Upper lobe of left lung (tissue), 6 donors: ENCODE measurements at regions not wholly inside any gene's neighbourhood (a gene's known extent, or its start where the extent isn't known, plus 50 kb on each side); places are given as distances from the start of the nearest gene placed in this dataset.
"Not testable (repeated sequence)": the region's sequence is repeated elsewhere in the genome, so short reads cannot be mapped to it uniquely, and the experiment has no call there.

Experiments
- ATAC-seq, 2 donors: fragments of 200-7000 bp; cut with Tn5 transposase; one replicate each; pipeline ENCODE4 v1.9.1; 2022; ENCODE audit warnings: mild to moderate bottlenecking in 2 of 2, moderate library complexity in 2 of 2; ENCODE audit not compliant: low FRiP score in 2 of 2
- DNase-seq, 2 donors: peaks; one replicate each; pipeline ENCODE4 v3.0.0-alpha.2; 2019 to 2020
- H3K27ac ChIP-seq, 4 donors: fragments of 200-600 bp; sonication (generic); one replicate each; pipeline ENCODE4 v1.5.1; 2016 to 2019
- H3K27me3 ChIP-seq, 4 donors: fragments of 200-600 bp; sonication (generic); one replicate each; pipeline ENCODE4 v1.5.1; 2017 to 2019
- H3K36me3 ChIP-seq, 4 donors: fragments of 200-600 bp; sonication (generic); one replicate each; pipeline ENCODE4 v1.5.1; 2016 to 2019
- H3K4me1 ChIP-seq, 4 donors: fragments of 200-600 bp; sonication (generic); one replicate each; pipeline ENCODE4 v1.5.1; 2018 to 2019
- H3K4me3 ChIP-seq, 4 donors: fragments of 200-600 bp; sonication (generic); one replicate each; pipeline ENCODE4 v1.5.1; 2017 to 2019; ENCODE audit warnings: mild to moderate bottlenecking in 2 of 4, moderate library complexity in 1 of 4
- H3K9me3 ChIP-seq, 4 donors: fragments of 200-600 bp; sonication (generic); one replicate each; pipeline ENCODE4 v1.5.1; 2018 to 2019
- CTCF ChIP-seq, 6 experiments: fragments of 450-650 bp in 4 of 6; fragments of 200-600 bp in 2 of 6; sonication (generic) in 2 of 6; IDR thresholded peaks; one replicate each; pipeline ENCODE4 v1.5.1; 2016 to 2019; ENCODE audit warnings: antibody characterized with exemption in 6 of 6
- EP300 ChIP-seq, 4 donors: sonication (generic); formaldehyde crosslinking; IDR thresholded peaks; one replicate each; pipeline ENCODE4 v1.5.1; 2017; ENCODE audit warnings: antibody characterized with exemption in 4 of 4, control low read depth in 2 of 4
- POLR2A ChIP-seq, 4 donors: fragments of 450-650 bp; IDR thresholded peaks; one replicate each; pipeline ENCODE4 v1.5.1; 2016 to 2017; ENCODE audit warnings: antibody characterized with exemption in 4 of 4, mild to moderate bottlenecking in 2 of 4
- POLR2AphosphoS5 ChIP-seq, 2 donors: sonication (generic); formaldehyde crosslinking; IDR thresholded peaks; one replicate each; pipeline ENCODE4 v1.5.1; 2017; ENCODE audit warnings: antibody characterized with exemption in 2 of 2
- WGBS, 2 donors: methylation state at CpG; one replicate each; pipeline ENCODE4 v1.1.5; 2017 to 2018; 5-methylcytosine and 5-hydroxymethylcytosine counted together
- donor health status: DM: no; HTN: no; CAD: no; lungs with moderate emphysema.
- donor health status: DM: no; HTN: yes; CAD: no; lungs with severe emphysema.

GRCh38 chr14:97162621-97163020 lies 365.4 kb downstream of the VRK1 start:
- Histone ChIP-seq H3K27ac (no peak overlapping the region), H3K27me3 (no peaks in the 10 kb centered on the region), H3K4me3 (no peak overlapping the region), H3K36me3 (no peaks in the 10 kb centered on the region), H3K4me1 (no peaks in the 10 kb centered on the region), H3K9me3 (no peaks in the 10 kb centered on the region)
- WGBS, 2 donors: 64 to 79% methylated on average over 6 of the region's 6 CpGs
- TF ChIP-seq POLR2A (IDR thresholded peaks at IDR 0.05) (no peak), EP300 (IDR thresholded peaks at IDR 0.05) (no peak), CTCF (IDR thresholded peaks at IDR 0.05) (no peak), POLR2AphosphoS5 (IDR thresholded peaks at IDR 0.05) (no peak)
- DNase-seq (no peak), ATAC-seq (no peak)

GRCh38 chr14:97164021-97164420 lies 366.8 kb downstream of the VRK1 start:
- Histone ChIP-seq H3K4me1 (no peaks in the 10 kb centered on the region), H3K9me3 (no peaks in the 10 kb centered on the region), H3K4me3 (no peak overlapping the region), H3K27ac (no peak overlapping the region), H3K27me3 (no peaks in the 10 kb centered on the region), H3K36me3 (no peaks in the 10 kb centered on the region)
- TF ChIP-seq EP300 (IDR thresholded peaks at IDR 0.05) (no peak), POLR2AphosphoS5 (IDR thresholded peaks at IDR 0.05) (no peak), CTCF (IDR thresholded peaks at IDR 0.05) (no peak), POLR2A (IDR thresholded peaks at IDR 0.05) (no peak)
- ATAC-seq (no peak), DNase-seq (no peak)
- 61 to 66% methylated on average over 6 of the region's 6 CpGs for WGBS, 2 donors

- WGBS, 2 donors: 82 to 89% methylated on average over 7 of the region's 7 CpGs
- ATAC-seq: no peak
- TF ChIP-seq EP300 (IDR thresholded peaks at IDR 0.05): no peak
- TF ChIP-seq POLR2A (IDR thresholded peaks at IDR 0.05): no peak
- no peak for TF ChIP-seq POLR2AphosphoS5 (IDR thresholded peaks at IDR 0.05)
- no peak for TF ChIP-seq CTCF (IDR thresholded peaks at IDR 0.05)
Measured at GRCh38 chr14:97166497-97166896, 369.3 kb downstream of the VRK1 start.

GRCh38 chr14:97167577-97167976 lies 370.4 kb downstream of the VRK1 start:
- not testable (repeated sequence) for ATAC-seq

More at GRCh38 chr14:97166497-97166896, 369.3 kb downstream of the VRK1 start:
- H3K4me3 ChIP-seq: no peak overlapping the region
- no peaks in the 10 kb centered on the region for H3K9me3 ChIP-seq
- no peak for DNase-seq
- H3K27ac ChIP-seq: no peak overlapping the region
- no peaks in the 10 kb centered on the region for H3K36me3 ChIP-seq
- no peaks in the 10 kb centered on the region for H3K4me1 ChIP-seq
- H3K27me3 ChIP-seq: no peaks in the 10 kb centered on the region

GRCh38 chr14:97172644-97173043 lies 375.5 kb downstream of the VRK1 start:
- TF ChIP-seq POLR2AphosphoS5 (IDR thresholded peaks at IDR 0.05) (no peak), POLR2A (IDR thresholded peaks at IDR 0.05) (no peak), EP300 (IDR thresholded peaks at IDR 0.05) (no peak), CTCF (IDR thresholded peaks at IDR 0.05) (no peak)
- Histone ChIP-seq H3K9me3 (no peaks in the 10 kb centered on the region), H3K27ac (no peak overlapping the region), H3K4me3 (no peak overlapping the region), H3K4me1 (no peaks in the 10 kb centered on the region), H3K36me3 (no peaks in the 10 kb centered on the region), H3K27me3 (no peaks in the 10 kb centered on the region)
- ATAC-seq (no peak), DNase-seq (no peak)
- 94 to 96% methylated on average over 2 of the region's 2 CpGs for WGBS, 2 donors

More at GRCh38 chr14:97167577-97167976, 370.4 kb downstream of the VRK1 start:
- WGBS, 2 donors: 89 to 91% methylated on average over 2 of the region's 3 CpGs
- not testable (repeated sequence) for DNase-seq, H3K4me1 ChIP-seq, H3K4me3 ChIP-seq, H3K27ac ChIP-seq, H3K27me3 ChIP-seq, H3K36me3 ChIP-seq, H3K9me3 ChIP-seq
